Breast epithelium (tissue), 4 donors: ENCODE measurements at regions not wholly inside any gene's neighbourhood (a gene's known extent, or its start where the extent isn't known, plus 50 kb on each side); places are given as distances from the start of the nearest gene placed in this dataset.

Source experiments
- DNase-seq, 2 donors: peaks; one replicate each; pipeline ENCODE4 v3.0.0-alpha.2; 2019; ENCODE audit warnings: low spot score in 2 of 2
- H3K27ac ChIP-seq, 2 donors: fragments of 200-600 bp; sonication (generic) in 1 of 2; one replicate each; pipeline ENCODE4 v1.5.1; 2016 to 2019; ENCODE audit warnings: mild to moderate bottlenecking in 1 of 2
- H3K27me3 ChIP-seq, 2 donors: fragments of 200-600 bp; sonication (generic) in 1 of 2; one replicate each; pipeline versions ENCODE4 v1.5.1 to v1.6.0; 2017 to 2019; ENCODE audit warnings: control low read depth in 1 of 2, mild to moderate bottlenecking in 1 of 2
- H3K36me3 ChIP-seq: fragments of 200-600 bp; one replicate; pipeline ENCODE4 v1.5.1; 2019
- H3K4me1 ChIP-seq, 2 donors: fragments of 200-600 bp; sonication (generic); one replicate each; pipeline ENCODE4 v1.5.1; 2016 to 2019; ENCODE audit warnings: control low read depth in 1 of 2
- H3K4me3 ChIP-seq, 3 donors: fragments of 200-600 bp; sonication (generic); 1 replicate in 2 of 3; 2 replicates in 1 of 3; pipeline ENCODE4 v1.5.1; 2016 to 2019; ENCODE audit warnings: mild to moderate bottlenecking in 3 of 3, moderate library complexity in 2 of 3
- H3K9me3 ChIP-seq, 2 donors: fragments of 200-600 bp; sonication (generic) in 1 of 2; one replicate each; pipeline ENCODE4 v1.5.1; 2016 to 2019; ENCODE audit warnings: control low read depth in 1 of 2
- POLR2A ChIP-seq: fragments of 450-650 bp; IDR thresholded peaks from one replicate; pipeline ENCODE4 v1.6.1; 2016; ENCODE audit warnings: antibody characterized with exemption, mild to moderate bottlenecking, moderate library complexity
- POLR2AphosphoS5 ChIP-seq, 3 donors: sonication (generic); formaldehyde crosslinking; IDR thresholded peaks; one replicate each; pipeline ENCODE4 v1.6.1; 2017; ENCODE audit warnings: antibody characterized with exemption in 3 of 3
- intact Hi-C: fragments of 100-400 bp; cut with DNase I; formaldehyde crosslinking; loops from one replicate; pipeline ENCODE4 v1.15.1; 2023; ENCODE audit warnings: low total_unique reads
- TF ChIP-seq, protein P1 (sequence below), 3 donors: fragments of 450-650 bp; IDR thresholded peaks; one replicate each; pipeline ENCODE4 v1.5.1; 2016 to 2017; ENCODE audit warnings: antibody characterized with exemption in 3 of 3, mild to moderate bottlenecking in 3 of 3, moderate library complexity in 3 of 3

DNA sequence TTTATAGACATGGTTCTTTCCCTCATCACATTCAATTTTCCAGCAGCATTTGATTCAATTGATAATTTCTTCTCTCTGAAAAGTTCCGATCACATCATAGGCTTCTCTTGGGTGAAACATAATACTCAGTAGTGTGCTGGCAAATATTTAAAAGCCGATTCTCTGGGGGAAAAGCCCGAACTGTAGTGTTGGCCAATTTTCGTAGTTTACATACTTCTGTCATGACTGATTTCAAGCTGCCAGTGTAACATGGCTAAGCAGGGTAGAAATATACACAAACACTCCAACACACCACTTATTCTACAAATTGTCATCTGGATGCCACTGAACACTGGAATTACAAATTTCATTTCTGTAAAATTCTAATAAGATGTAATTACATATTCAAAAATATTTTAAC, 56.1 kb upstream of the FREM2 start:
- TF ChIP-seq POLR2A, result no peak
- TF ChIP-seq POLR2AphosphoS5 (IDR thresholded peaks at IDR 0.05), result no peak
- TF ChIP-seq, protein P1, sequence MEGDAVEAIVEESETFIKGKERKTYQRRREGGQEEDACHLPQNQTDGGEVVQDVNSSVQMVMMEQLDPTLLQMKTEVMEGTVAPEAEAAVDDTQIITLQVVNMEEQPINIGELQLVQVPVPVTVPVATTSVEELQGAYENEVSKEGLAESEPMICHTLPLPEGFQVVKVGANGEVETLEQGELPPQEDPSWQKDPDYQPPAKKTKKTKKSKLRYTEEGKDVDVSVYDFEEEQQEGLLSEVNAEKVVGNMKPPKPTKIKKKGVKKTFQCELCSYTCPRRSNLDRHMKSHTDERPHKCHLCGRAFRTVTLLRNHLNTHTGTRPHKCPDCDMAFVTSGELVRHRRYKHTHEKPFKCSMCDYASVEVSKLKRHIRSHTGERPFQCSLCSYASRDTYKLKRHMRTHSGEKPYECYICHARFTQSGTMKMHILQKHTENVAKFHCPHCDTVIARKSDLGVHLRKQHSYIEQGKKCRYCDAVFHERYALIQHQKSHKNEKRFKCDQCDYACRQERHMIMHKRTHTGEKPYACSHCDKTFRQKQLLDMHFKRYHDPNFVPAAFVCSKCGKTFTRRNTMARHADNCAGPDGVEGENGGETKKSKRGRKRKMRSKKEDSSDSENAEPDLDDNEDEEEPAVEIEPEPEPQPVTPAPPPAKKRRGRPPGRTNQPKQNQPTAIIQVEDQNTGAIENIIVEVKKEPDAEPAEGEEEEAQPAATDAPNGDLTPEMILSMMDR (IDR thresholded peaks at IDR 0.05), result no peak
- DNase-seq, result no peak
- no peak overlapping the region for H3K4me3 ChIP-seq
- intact Hi-C loops, result no loop called here
- H3K27ac ChIP-seq, result no peak overlapping the region
- H3K27me3 ChIP-seq, result no peaks in the 10 kb centered on the region
- no peaks in the 10 kb centered on the region for H3K4me1 ChIP-seq
- H3K36me3 ChIP-seq, result no peaks in the 10 kb centered on the region
- H3K9me3 ChIP-seq, result no peaks in the 10 kb centered on the region

DNA sequence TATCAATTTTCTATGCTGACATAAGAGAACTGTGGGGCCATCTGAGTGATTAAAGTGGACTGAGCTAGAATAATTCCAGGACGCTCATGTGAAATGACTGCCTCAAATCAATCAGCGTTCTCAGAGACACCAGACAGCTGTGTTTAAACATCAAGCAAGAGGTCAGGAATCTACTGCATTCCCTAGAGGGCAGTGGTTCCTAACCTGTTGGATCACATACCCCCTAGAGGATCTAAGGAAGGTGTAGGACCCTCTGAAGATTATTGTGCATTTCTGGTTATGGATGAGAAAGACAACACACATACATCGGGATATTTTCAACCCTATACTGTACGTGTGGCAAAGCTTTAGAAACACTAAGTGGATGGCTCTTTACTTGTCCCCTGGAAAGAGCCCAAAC, 51.8 kb upstream of the FREM2 start:
- no peaks in the 10 kb centered on the region for H3K36me3 ChIP-seq
- no peaks in the 10 kb centered on the region for H3K9me3 ChIP-seq
- DNase-seq, result no peak
- intact Hi-C loops, result no loop called here
- H3K27me3 ChIP-seq, result no peaks in the 10 kb centered on the region
- no peaks in the 10 kb centered on the region for H3K4me1 ChIP-seq
- no peak overlapping the region for H3K27ac ChIP-seq
- no peak overlapping the region for H3K4me3 ChIP-seq
- TF ChIP-seq POLR2AphosphoS5 (IDR thresholded peaks at IDR 0.05), result no peak
- TF ChIP-seq, protein P1 (IDR thresholded peaks at IDR 0.05), result no peak
- no peak for TF ChIP-seq POLR2A

- no peak for DNase-seq
- intact Hi-C loops, result no loop called here
- TF ChIP-seq, protein P1 (IDR thresholded peaks at IDR 0.05), result no peak
- TF ChIP-seq POLR2A (no peak), POLR2AphosphoS5 (IDR thresholded peaks at IDR 0.05) (no peak)
- Histone ChIP-seq H3K36me3 (no peaks in the 10 kb centered on the region), H3K27me3 (no peaks in the 10 kb centered on the region), H3K27ac (no peak overlapping the region), H3K4me3 (no peak overlapping the region), H3K9me3 (no peaks in the 10 kb centered on the region), H3K4me1 (no peaks in the 10 kb centered on the region)
These were observed 50.8 kb upstream of the FREM2 start for GRCh38 chr13:38636073-38636472.

GRCh38 chr13:38636761-38637160, 50.1 kb upstream of the FREM2 start:
- TF ChIP-seq POLR2A (no peak), POLR2AphosphoS5 (IDR thresholded peaks at IDR 0.05) (no peak)
- TF ChIP-seq, protein P1 (IDR thresholded peaks at IDR 0.05), result no peak

More at GRCh38 chr13:38636761-38637160, 50.1 kb upstream of the FREM2 start:
- Histone ChIP-seq H3K36me3 (no peaks in the 10 kb centered on the region), H3K27ac (no peak overlapping the region), H3K27me3 (no peaks in the 10 kb centered on the region), H3K4me3 (no peak overlapping the region), H3K9me3 (no peaks in the 10 kb centered on the region), H3K4me1 (no peaks in the 10 kb centered on the region)
- intact Hi-C loops, result no loop called here
- no peak for DNase-seq
